ENCODE measurements at regions not wholly inside any gene's neighbourhood (a gene's known extent, or its start where the extent isn't known, plus 50 kb on each side); places are given as distances from the start of the nearest gene placed in this dataset.
"Not testable (repeated sequence)": the region's sequence is repeated elsewhere in the genome, so short reads cannot be mapped to it uniquely, and the experiment has no call there.

DNA sequence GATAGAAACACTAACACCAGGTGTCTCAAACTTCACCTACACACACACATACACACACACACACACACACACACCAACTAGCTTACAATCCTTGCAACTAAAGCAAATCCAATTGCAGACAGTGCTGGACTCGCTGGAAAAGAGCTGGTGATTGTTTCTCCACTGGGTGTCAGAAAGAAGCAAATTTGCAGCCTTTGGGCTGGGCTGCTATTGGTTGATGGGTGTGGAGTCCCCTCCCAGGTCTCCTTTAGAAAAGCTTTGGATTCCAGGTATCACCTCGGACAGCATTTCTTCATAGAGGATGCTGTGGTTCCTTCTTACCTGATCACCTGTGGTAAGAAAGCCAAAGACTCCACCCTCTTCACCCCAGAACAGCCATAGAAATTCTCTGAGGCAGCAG is 307.5 kb downstream of the SPATA31A6 start:
- H3K79me2 ChIP-seq (ENCODE audit: control insufficient read depth in 1 of 2, insufficient read depth in 2 of 2, low read length in 2 of 2); H3K9me3 ChIP-seq (ENCODE audit: insufficient read depth in 2 of 2, low read depth in 1 of 2, low read length in 1 of 2); H3K4ac ChIP-seq (replicated peaks; ENCODE audit: insufficient read length, low read depth, low read length); H3K23me2 ChIP-seq (ENCODE audit: low read depth, low read length); H2AK5ac ChIP-seq (ENCODE audit: low read depth, low read length); H2BK120ac ChIP-seq (replicated peaks; ENCODE audit: low read depth, low read length); H3K18ac ChIP-seq (ENCODE audit: extremely low read depth, low read length); H3K14ac ChIP-seq (ENCODE audit: insufficient read length); H3K27ac ChIP-seq (ENCODE audit: low read depth, low read length); POLR2A ChIA-PET (ENCODE audit: partially characterized antibody); FAIRE-seq; H4K8ac ChIP-seq (ENCODE audit: extremely low read depth, insufficient read depth, low read length); H3K4me3 ChIP-seq (ENCODE audit: extremely low read depth in 1 of 4, insufficient read depth in 2 of 4, low read depth in 3 of 4, low read length in 4 of 4); H3K27me3 ChIP-seq (replicated peaks in 1 of 4; ENCODE audit: control insufficient read depth in 3 of 4, extremely low read depth in 1 of 4, insufficient read depth in 3 of 4, low read length in 3 of 4); H2BK20ac ChIP-seq (ENCODE audit: low read length); H4K20me1 ChIP-seq (replicated peaks in 1 of 2; ENCODE audit: control insufficient read depth in 1 of 2, insufficient read depth in 2 of 2, low read length in 2 of 2); H4K5ac ChIP-seq (ENCODE audit: insufficient read length, low read depth, low read length); H4K91ac ChIP-seq (replicated peaks; ENCODE audit: insufficient read length, low read length); H3K4me1 ChIP-seq (replicated peaks in 1 of 4; ENCODE audit: control insufficient read depth in 3 of 4, insufficient read depth in 4 of 4, low read length in 3 of 4); H3K56ac ChIP-seq (replicated peaks; ENCODE audit: insufficient read length, low read depth, low read length); H2AFZ ChIP-seq (ENCODE audit: low read length); H2BK15ac ChIP-seq (ENCODE audit: low read length); H3K4me2 ChIP-seq (ENCODE audit: insufficient read depth in 1 of 2, low read depth in 2 of 2, low read length in 2 of 2); H3K23ac ChIP-seq (ENCODE audit: insufficient read length); H3K79me1 ChIP-seq (ENCODE audit: low read depth, low read length); H3K36me3 ChIP-seq (ENCODE audit: control insufficient read depth in 2 of 4, insufficient read depth in 4 of 4, low read length in 3 of 4); H3K9ac ChIP-seq (replicated peaks in 1 of 4; ENCODE audit: extremely low read depth in 1 of 4, low read depth in 3 of 4, low read length in 3 of 4); CTCF ChIA-PET (ENCODE audit: partially characterized antibody); DNase-seq (ENCODE audit: low read depth in 1 of 2, low spot score in 2 of 2); H2BK5ac ChIP-seq (ENCODE audit: low read depth, low read length); H2BK12ac ChIP-seq (ENCODE audit: low read depth, low read length): not testable (repeated sequence)
- WGBS, 2 experiments (ENCODE audit: extremely low coverage in 1 of 2, insufficient coverage in 1 of 2, insufficient read length in 1 of 2, insufficient replicate concordance in 2 of 2, low coverage in 1 of 2, low lambda C conversion rate in 2 of 2, missing lambda C conversion rate in 1 of 2): 91% methylated on average over 1 of the region's 2 CpGs; no CpG with 5 or more reads in 1 of the 2 experiments

DNA sequence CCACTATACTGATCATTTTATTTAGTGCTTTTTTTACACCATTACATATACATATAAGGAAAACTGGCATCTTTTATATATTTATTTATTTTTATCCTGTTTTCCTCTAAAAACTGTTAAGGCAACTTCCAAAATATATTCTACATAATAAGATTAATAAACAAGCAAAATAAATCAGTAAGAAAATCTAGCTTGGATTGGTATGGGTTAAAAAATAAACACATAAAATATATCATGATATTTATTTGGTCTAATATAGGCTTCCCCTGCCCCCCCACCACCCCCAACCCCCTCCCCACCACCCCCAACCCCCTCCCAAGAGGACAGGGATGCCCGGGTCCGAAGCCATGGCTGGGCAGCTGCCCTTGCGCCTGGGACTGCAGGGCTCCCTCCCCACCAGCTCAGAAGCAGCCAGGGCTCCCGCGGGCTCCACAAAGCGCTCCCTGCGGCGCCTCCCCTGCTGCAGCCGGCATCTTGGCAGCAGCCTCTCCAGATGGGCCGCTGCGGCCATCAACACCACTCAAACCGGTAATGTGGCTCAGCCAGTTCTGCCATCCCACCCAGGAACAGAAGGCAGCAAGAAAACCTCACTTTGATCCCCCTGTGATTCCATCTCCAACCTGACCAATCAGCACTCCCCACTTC is 319.3 kb downstream of the SPATA31A6 start:
- FAIRE-seq; H3K23ac ChIP-seq (ENCODE audit: insufficient read length): not testable (repeated sequence)
- WGBS, 2 experiments (ENCODE audit: extremely low coverage in 1 of 2, insufficient coverage in 1 of 2, insufficient read length in 1 of 2, insufficient replicate concordance in 2 of 2, low coverage in 1 of 2, low lambda C conversion rate in 2 of 2, missing lambda C conversion rate in 1 of 2): 87% methylated on average over 12 of the region's 12 CpGs; no CpG with 5 or more reads in 1 of the 2 experiments

More for the DNA sequence above, 319.3 kb downstream of the SPATA31A6 start:
- H2BK120ac ChIP-seq (replicated peaks; ENCODE audit: low read depth, low read length); H3K18ac ChIP-seq (ENCODE audit: extremely low read depth, low read length); POLR2A ChIA-PET (ENCODE audit: partially characterized antibody); H2AFZ ChIP-seq (ENCODE audit: low read length); H3K79me2 ChIP-seq (ENCODE audit: control insufficient read depth in 1 of 2, insufficient read depth in 2 of 2, low read length in 2 of 2); H2AK5ac ChIP-seq (ENCODE audit: low read depth, low read length); H3K27ac ChIP-seq (ENCODE audit: low read depth, low read length); H3K4me2 ChIP-seq (ENCODE audit: insufficient read depth in 1 of 2, low read depth in 2 of 2, low read length in 2 of 2); H2BK12ac ChIP-seq (ENCODE audit: low read depth, low read length); H3K79me1 ChIP-seq (ENCODE audit: low read depth, low read length); CTCF ChIA-PET (ENCODE audit: partially characterized antibody); H3K56ac ChIP-seq (replicated peaks; ENCODE audit: insufficient read length, low read depth, low read length); H3K9ac ChIP-seq (replicated peaks in 1 of 4; ENCODE audit: extremely low read depth in 1 of 4, low read depth in 3 of 4, low read length in 3 of 4); H2BK5ac ChIP-seq (ENCODE audit: low read depth, low read length); H2BK20ac ChIP-seq (ENCODE audit: low read length); H3K4me3 ChIP-seq (ENCODE audit: extremely low read depth in 1 of 4, insufficient read depth in 2 of 4, low read depth in 3 of 4, low read length in 4 of 4); H2BK15ac ChIP-seq (ENCODE audit: low read length); H4K91ac ChIP-seq (replicated peaks; ENCODE audit: insufficient read length, low read length); DNase-seq (ENCODE audit: low read depth in 1 of 2, low spot score in 2 of 2); H3K27me3 ChIP-seq (replicated peaks in 1 of 4; ENCODE audit: control insufficient read depth in 3 of 4, extremely low read depth in 1 of 4, insufficient read depth in 3 of 4, low read length in 3 of 4); H3K9me3 ChIP-seq (ENCODE audit: insufficient read depth in 2 of 2, low read depth in 1 of 2, low read length in 1 of 2); H4K5ac ChIP-seq (ENCODE audit: insufficient read length, low read depth, low read length); H3K23me2 ChIP-seq (ENCODE audit: low read depth, low read length); H3K4ac ChIP-seq (replicated peaks; ENCODE audit: insufficient read length, low read depth, low read length); H4K20me1 ChIP-seq (replicated peaks in 1 of 2; ENCODE audit: control insufficient read depth in 1 of 2, insufficient read depth in 2 of 2, low read length in 2 of 2); H3K14ac ChIP-seq (ENCODE audit: insufficient read length); H3K36me3 ChIP-seq (ENCODE audit: control insufficient read depth in 2 of 4, insufficient read depth in 4 of 4, low read length in 3 of 4); H3K4me1 ChIP-seq (replicated peaks in 1 of 4; ENCODE audit: control insufficient read depth in 3 of 4, insufficient read depth in 4 of 4, low read length in 3 of 4): not testable (repeated sequence)
- peak overlapping the region; percentile 68 for H4K8ac ChIP-seq (ENCODE audit: extremely low read depth, insufficient read depth, low read length)
